ENCODE measurements at regions not wholly inside any gene's neighbourhood (a gene's known extent, or its start where the extent isn't known, plus 50 kb on each side); places are given as distances from the start of the nearest gene placed in this dataset.

- Mint-ChIP-seq H3K27me3 (no peaks in the 10 kb centered on the region), H3K4me3 (no peak overlapping the region), H3K9me3 (no peaks in the 10 kb centered on the region), H3K27ac (no peak overlapping the region), H3K36me3 (no peaks in the 10 kb centered on the region), H3K4me1 (ENCODE audit: unreplicated experiment) (peaks cover 10% of the 10 kb centered on the region)
- no peak for DNase-seq (ENCODE audit: extremely low spot score, unreplicated experiment)
- no peak for TF ChIP-seq CTCF (conservative IDR thresholded peaks at IDR 0.05)
Observed at GRCh38 chr5:103452666-103453065, 109.9 kb downstream of the NUDT12 start.

- no peak for DNase-seq (ENCODE audit: extremely low spot score, unreplicated experiment)
- Mint-ChIP-seq H3K27me3 (no peaks in the 10 kb centered on the region), H3K4me3 (no peak overlapping the region), H3K4me1 (ENCODE audit: unreplicated experiment) (peaks cover 10% of the 10 kb centered on the region), H3K9me3 (no peaks in the 10 kb centered on the region), H3K27ac (no peak overlapping the region), H3K36me3 (no peaks in the 10 kb centered on the region)
- TF ChIP-seq CTCF (conservative IDR thresholded peaks at IDR 0.05), result no peak
Observed at GRCh38 chr5:103452089-103452488, 110.5 kb downstream of the NUDT12 start.

- no peak for DNase-seq (ENCODE audit: extremely low spot score, unreplicated experiment)
- Mint-ChIP-seq H3K27ac (no peak overlapping the region), H3K27me3 (no peaks in the 10 kb centered on the region), H3K9me3 (no peaks in the 10 kb centered on the region), H3K4me1 (ENCODE audit: unreplicated experiment) (peaks cover 10% of the 10 kb centered on the region), H3K36me3 (no peaks in the 10 kb centered on the region), H3K4me3 (no peak overlapping the region)
- TF ChIP-seq CTCF (conservative IDR thresholded peaks at IDR 0.05), result no peak
Observed at GRCh38 chr5:103451261-103451660, 111.3 kb downstream of the NUDT12 start.

- Mint-ChIP-seq H3K4me3 (no peak overlapping the region), H3K4me1 (ENCODE audit: unreplicated experiment) (peaks cover 13% of the 10 kb centered on the region), H3K27me3 (no peaks in the 10 kb centered on the region), H3K36me3 (no peaks in the 10 kb centered on the region), H3K9me3 (no peaks in the 10 kb centered on the region), H3K27ac (no peak overlapping the region)
- DNase-seq (ENCODE audit: extremely low spot score, unreplicated experiment), result no peak
- TF ChIP-seq CTCF (conservative IDR thresholded peaks at IDR 0.05), result no peak
Observed at GRCh38 chr5:103450333-103451061, 112.1 kb downstream of the NUDT12 start.

GRCh38 chr5:103446813-103447212, 115.8 kb downstream of the NUDT12 start:
- Mint-ChIP-seq H3K27me3 (no peaks in the 10 kb centered on the region), H3K9me3 (no peaks in the 10 kb centered on the region), H3K4me3 (no peak overlapping the region), H3K36me3 (no peaks in the 10 kb centered on the region), H3K27ac (no peak overlapping the region), H3K4me1 (ENCODE audit: unreplicated experiment) (peaks cover 20% of the 10 kb centered on the region)
- TF ChIP-seq CTCF (conservative IDR thresholded peaks at IDR 0.05), result no peak
- no peak for DNase-seq (ENCODE audit: extremely low spot score, unreplicated experiment)
